ENCODE measurements at regions not wholly inside any gene's neighbourhood (a gene's known extent, or its start where the extent isn't known, plus 50 kb on each side); places are given as distances from the start of the nearest gene placed in this dataset.

- no peaks in the 10 kb centered on the region for H3K36me3 ChIP-seq (ENCODE audit: control insufficient read depth, insufficient read depth, low read length)
- ATAC-seq, result no peak
- intact Hi-C loops (cut with micrococcal nuclease), result no loop called here
- no peaks in the 10 kb centered on the region for H3K9me3 ChIP-seq (ENCODE audit: control insufficient read depth, insufficient read depth, low read length)
- 71% methylated on average over 1 of the region's 2 CpGs for WGBS (ENCODE audit: insufficient coverage)
- Mint-ChIP-seq H3K9me3 (peaks cover 2 to 7% of the 10 kb centered on the region in 2 donors), H3K27me3 (ENCODE audit: low read depth in 2 of 2) (peaks cover 0 to 3% of the 10 kb centered on the region in 2 donors), H3K4me3 (no peak overlapping the region), H3K4me1 (no peaks in the 10 kb centered on the region), H3K36me3 (no peaks in the 10 kb centered on the region), H3K27ac (no peak overlapping the region)
- no peaks in the 10 kb centered on the region for H3K4me1 ChIP-seq (ENCODE audit: control insufficient read depth, insufficient read depth, low read length)
- H3K27me3 ChIP-seq (ENCODE audit: control insufficient read depth, insufficient read depth, low read length), result no peaks in the 10 kb centered on the region
- no peak for TF ChIP-seq CTCF (IDR thresholded peaks at IDR 0.05)
- H3K4me3 ChIP-seq (ENCODE audit: low read length), result no peak overlapping the region
- no peak for DNase-seq
- H3K27ac ChIP-seq (ENCODE audit: low read length), result no peak overlapping the region
Observed at GRCh38 chr17:72274614-72275013, 153.8 kb downstream of the SOX9 start.

- no peak overlapping the region for H3K27ac Mint-ChIP-seq
- 95% methylated on average over 3 of the region's 3 CpGs for WGBS (ENCODE audit: insufficient coverage)
- no peak overlapping the region for H3K4me3 Mint-ChIP-seq
- Histone ChIP-seq H3K9me3 (ENCODE audit: control insufficient read depth, insufficient read depth, low read length) (no peaks in the 10 kb centered on the region), H3K27ac (ENCODE audit: low read length) (no peak overlapping the region), H3K4me1 (ENCODE audit: control insufficient read depth, insufficient read depth, low read length) (no peaks in the 10 kb centered on the region), H3K27me3 (ENCODE audit: control insufficient read depth, insufficient read depth, low read length) (no peaks in the 10 kb centered on the region), H3K36me3 (ENCODE audit: control insufficient read depth, insufficient read depth, low read length) (no peaks in the 10 kb centered on the region), H3K4me3 (ENCODE audit: low read length) (no peak overlapping the region)
- TF ChIP-seq CTCF (IDR thresholded peaks at IDR 0.05), result no peak
- DNase-seq (no peak), ATAC-seq (no peak)
- no peaks in the 10 kb centered on the region for H3K36me3 Mint-ChIP-seq
- H3K27me3 Mint-ChIP-seq (ENCODE audit: low read depth in 2 of 2), result no peaks in the 10 kb centered on the region
- intact Hi-C loops (cut with micrococcal nuclease), result no loop called here
- H3K9me3 Mint-ChIP-seq, result peaks cover 9 to 10% of the 10 kb centered on the region in 2 donors
- no peaks in the 10 kb centered on the region for H3K4me1 Mint-ChIP-seq
Observed at GRCh38 chr17:72280881-72281280, 160.1 kb downstream of the SOX9 start.

- no peak for ATAC-seq
- TF ChIP-seq CTCF (IDR thresholded peaks at IDR 0.05), result no peak
- no peak for DNase-seq
- Histone ChIP-seq H3K4me3 (ENCODE audit: low read length) (no peak overlapping the region), H3K27me3 (ENCODE audit: control insufficient read depth, insufficient read depth, low read length) (no peaks in the 10 kb centered on the region), H3K4me1 (ENCODE audit: control insufficient read depth, insufficient read depth, low read length) (no peaks in the 10 kb centered on the region), H3K9me3 (ENCODE audit: control insufficient read depth, insufficient read depth, low read length) (no peaks in the 10 kb centered on the region), H3K36me3 (ENCODE audit: control insufficient read depth, insufficient read depth, low read length) (no peaks in the 10 kb centered on the region), H3K27ac (ENCODE audit: low read length) (no peak overlapping the region)
- H3K4me3 Mint-ChIP-seq, result no peak overlapping the region
- H3K27ac Mint-ChIP-seq, result no peak overlapping the region
- H3K36me3 Mint-ChIP-seq, result no peaks in the 10 kb centered on the region
- 60% methylated on average over 2 of the region's 3 CpGs for WGBS (ENCODE audit: insufficient coverage)
- no peaks in the 10 kb centered on the region for H3K4me1 Mint-ChIP-seq
- intact Hi-C loops (cut with micrococcal nuclease), result no loop called here
- H3K27me3 Mint-ChIP-seq (ENCODE audit: low read depth in 2 of 2), result no peaks in the 10 kb centered on the region
- H3K9me3 Mint-ChIP-seq, result peaks cover 5 to 10% of the 10 kb centered on the region in 2 donors
Observed at GRCh38 chr17:72282439-72283029, 161.7 kb downstream of the SOX9 start.

- DNase-seq (no peak), ATAC-seq (no peak)
- peaks cover 5 to 10% of the 10 kb centered on the region in 2 donors for H3K9me3 Mint-ChIP-seq
- H3K4me1 ChIP-seq (ENCODE audit: control insufficient read depth, insufficient read depth, low read length), result no peaks in the 10 kb centered on the region
- no peaks in the 10 kb centered on the region for H3K36me3 Mint-ChIP-seq
- H3K4me1 Mint-ChIP-seq, result no peaks in the 10 kb centered on the region
- H3K4me3 Mint-ChIP-seq, result no peak overlapping the region
- H3K27ac Mint-ChIP-seq, result no peak overlapping the region
- H3K36me3 ChIP-seq (ENCODE audit: control insufficient read depth, insufficient read depth, low read length), result no peaks in the 10 kb centered on the region
- no peak overlapping the region for H3K27ac ChIP-seq (ENCODE audit: low read length)
- no peaks in the 10 kb centered on the region for H3K27me3 ChIP-seq (ENCODE audit: control insufficient read depth, insufficient read depth, low read length)
- H3K4me3 ChIP-seq (ENCODE audit: low read length), result no peak overlapping the region
- H3K9me3 ChIP-seq (ENCODE audit: control insufficient read depth, insufficient read depth, low read length), result no peaks in the 10 kb centered on the region
- H3K27me3 Mint-ChIP-seq (ENCODE audit: low read depth in 2 of 2), result no peaks in the 10 kb centered on the region
- WGBS (ENCODE audit: insufficient coverage), result 66% methylated on average over 4 of the region's 4 CpGs
- TF ChIP-seq CTCF (IDR thresholded peaks at IDR 0.05), result no peak
- intact Hi-C loops (cut with micrococcal nuclease), result no loop called here
Observed at GRCh38 chr17:72284806-72285205, 164.0 kb downstream of the SOX9 start.

All from natural killer cell (primary cell).